Hepatic stellate cell (primary cell): ENCODE measurements at regions not wholly inside any gene's neighbourhood (a gene's known extent, or its start where the extent isn't known, plus 50 kb on each side); places are given as distances from the start of the nearest gene placed in this dataset.
"Not testable (repeated sequence)": the region's sequence is repeated elsewhere in the genome, so short reads cannot be mapped to it uniquely, and the experiment has no call there.

Experiments
- DNase-seq: peaks from one replicate; pipeline ENCODE4 v3.0.0; 2011; ENCODE audit warnings: low spot score

DNA sequence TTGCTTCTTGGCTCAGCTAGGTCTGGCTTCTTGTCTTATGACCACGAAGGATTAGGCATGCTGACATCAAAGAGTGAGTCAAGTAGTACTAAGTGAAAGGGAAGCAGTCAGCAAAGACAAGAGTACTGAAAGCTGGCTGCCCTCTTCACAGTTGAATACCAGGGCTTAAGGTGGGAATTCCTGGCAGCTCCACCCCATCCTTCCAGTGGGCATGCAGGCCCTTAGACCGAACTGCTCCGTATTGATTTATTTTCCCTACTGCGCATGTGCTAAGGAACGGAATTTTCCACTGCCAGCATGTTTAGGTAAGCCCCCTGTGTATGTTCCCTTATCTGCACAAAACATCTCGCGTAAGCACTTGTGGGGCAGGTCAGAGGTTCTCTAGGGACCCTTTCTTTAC lies 2320.1 kb downstream of the ARAP2 start:
- no peak for DNase-seq

DNA sequence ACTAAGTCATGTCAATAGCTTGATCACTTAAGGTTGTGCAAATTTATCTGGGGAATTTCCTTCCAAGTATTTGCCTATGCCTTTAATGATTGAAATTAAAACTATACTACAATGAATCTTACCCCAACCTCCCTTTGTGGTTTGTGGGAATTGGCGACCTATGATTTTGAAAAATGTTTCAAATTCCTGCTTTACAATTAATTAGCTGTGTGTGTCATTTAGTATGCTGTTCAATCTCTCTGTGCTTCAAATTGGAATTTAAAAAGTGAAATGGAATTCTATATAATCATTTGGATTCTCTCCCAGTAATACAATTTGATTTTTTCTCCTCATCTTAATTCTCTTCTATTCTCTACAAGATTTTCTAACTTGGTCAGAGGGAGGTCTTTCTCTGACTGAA lies 2319.5 kb downstream of the ARAP2 start:
- DNase-seq, result no peak

DNA sequence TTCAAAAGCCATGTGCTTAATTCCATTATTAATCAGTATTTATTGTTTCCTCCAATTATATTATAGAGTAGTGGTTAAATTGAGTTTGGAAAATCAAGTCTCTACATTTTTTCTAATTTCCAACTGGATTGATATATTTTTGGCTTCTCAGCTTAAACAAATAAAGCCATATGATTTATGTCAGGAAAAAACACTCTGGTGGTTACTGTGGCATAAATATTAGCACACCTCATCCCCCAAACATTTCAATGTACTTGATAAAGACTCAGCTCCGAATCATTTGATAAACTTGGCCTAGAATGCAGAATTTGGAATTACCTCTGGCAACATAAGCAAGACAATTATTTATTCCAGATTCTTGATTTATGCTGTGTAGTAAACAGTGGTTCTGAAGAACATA lies 2313.8 kb downstream of the ARAP2 start:
- DNase-seq, result no peak

DNA sequence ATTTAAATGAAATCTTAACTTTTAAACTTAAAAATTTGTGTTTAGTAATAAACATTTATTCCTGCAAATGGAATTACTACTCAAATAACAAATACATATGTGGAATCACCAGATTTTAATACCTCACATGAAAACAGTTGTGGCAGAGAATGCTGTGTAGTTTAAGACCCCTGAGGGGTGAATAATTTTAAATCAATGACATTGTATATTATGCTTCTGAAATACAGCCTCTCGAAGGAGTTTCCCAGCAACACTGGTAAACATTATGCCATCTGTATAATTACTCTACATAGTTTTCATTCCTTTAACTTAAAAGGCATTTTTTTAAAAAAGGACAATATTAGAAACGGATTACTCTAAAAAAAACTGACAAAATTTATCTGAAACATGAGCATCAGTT lies 2313.3 kb downstream of the ARAP2 start:
- DNase-seq, result no peak

DNA sequence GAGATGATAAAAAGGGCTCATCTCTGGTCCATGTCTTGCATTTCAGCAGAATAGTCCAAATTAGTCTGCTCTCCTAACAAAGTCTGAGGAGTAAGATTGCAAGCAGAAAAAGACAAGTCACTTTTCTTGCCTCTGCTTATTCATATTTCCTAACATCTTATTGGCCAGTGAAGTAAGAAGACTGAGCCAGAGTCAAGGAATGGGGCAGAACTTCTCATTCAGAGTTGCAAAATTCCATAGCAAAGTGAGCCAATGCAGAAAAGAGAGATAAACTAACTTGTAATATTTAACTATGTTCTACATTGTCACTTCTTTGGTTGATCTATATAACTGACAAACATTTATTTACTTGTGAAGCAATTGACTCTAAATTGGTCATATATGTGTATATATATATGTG lies 2304.0 kb downstream of the ARAP2 start:
- no peak for DNase-seq

DNA sequence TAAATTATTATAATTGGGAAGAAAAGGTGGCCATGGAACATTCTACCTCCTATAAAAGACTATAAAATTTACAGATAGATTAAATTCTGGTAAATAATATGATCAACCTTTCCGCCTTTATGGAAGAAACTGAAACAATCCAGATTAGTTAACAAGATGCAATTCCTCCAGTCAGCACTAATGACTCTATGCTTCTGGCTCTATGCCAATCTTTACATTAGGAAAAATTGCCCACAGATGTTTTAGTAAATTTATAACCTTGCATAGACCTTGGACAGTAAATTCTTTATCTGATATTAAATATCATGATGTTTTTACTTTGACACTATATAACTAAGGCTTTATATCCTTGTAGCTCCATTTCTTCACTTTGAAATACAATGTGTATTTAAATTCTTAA lies 2302.5 kb downstream of the ARAP2 start:
- no peak for DNase-seq

DNA sequence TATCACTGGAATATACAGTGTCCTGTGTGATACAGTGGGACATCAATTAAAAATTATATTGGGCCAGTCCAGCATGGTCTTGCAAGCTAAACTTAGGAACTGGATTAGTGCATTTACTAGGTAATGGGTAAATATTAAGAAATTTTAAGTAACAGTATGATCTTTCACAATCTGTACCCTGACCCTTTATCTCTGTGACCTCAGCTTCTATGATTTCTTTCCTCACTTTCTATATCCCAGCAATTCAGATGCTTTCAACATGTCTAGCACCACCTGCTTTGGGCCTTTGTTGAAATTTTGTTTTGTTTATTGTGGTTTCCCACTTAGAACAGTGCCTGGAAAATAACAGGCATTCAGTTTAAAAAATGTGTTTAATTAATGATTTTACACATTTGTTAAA lies 2295.4 kb downstream of the ARAP2 start:
- no peak for DNase-seq

DNA sequence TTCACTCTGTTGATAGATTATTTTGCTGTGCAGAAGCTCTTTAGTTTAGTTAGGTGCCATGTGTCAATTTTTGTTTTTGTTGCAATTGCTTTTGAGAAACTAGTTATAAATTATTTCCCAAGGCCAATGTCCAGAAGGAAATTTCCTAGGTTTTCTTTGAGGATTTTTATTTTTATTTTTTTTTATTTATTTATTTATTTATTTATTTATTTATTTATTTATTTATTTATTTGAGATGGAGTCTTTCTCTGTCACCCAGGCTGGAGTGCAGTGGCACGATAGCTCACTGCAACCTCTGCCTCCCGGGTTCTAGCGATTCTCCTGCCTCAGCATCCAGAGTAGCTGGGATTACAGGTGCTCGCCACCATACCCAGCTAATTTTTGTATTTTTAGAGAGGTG lies 2290.5 kb downstream of the ARAP2 start:
- not testable (repeated sequence) for DNase-seq

DNA sequence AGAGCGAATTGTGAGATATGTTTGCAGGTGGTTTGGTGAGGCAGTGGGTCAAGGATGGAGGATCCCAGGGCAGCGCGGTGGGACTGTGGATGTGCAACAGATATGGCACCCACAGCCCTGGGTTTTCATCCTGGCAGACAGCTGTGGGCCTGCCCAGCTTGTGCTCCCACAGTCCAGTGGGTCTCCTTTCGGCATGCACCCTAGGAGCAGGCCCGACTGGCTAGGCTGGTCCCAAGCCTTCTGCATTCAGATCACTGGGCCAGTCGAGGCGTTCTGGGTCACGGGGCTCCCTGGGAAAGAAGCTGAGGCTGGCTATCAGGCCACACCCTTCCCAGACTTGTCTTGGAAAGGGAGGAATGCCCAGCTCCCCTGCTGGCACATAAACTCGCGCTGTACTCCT lies 2289.6 kb downstream of the ARAP2 start:
- DNase-seq, result no peak

DNA sequence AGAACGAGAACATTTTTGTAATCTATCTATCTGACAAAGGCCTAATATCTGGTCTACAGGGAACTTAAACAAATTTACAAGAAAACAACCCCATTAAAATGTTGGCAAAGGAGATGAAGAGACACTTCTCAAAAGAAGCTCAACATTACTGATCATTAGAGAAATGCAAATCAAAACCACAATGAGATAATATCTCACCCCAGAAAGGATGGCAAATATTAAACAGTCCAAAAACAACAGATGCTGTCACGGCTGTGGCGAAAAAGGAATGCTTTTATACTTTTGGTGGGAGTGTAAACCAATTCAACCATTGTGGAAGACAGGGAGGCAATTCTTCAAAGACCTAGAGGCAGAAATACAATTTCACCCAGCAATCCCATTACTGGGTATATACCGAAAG lies 2284.8 kb downstream of the ARAP2 start:
- no peak for DNase-seq

DNA sequence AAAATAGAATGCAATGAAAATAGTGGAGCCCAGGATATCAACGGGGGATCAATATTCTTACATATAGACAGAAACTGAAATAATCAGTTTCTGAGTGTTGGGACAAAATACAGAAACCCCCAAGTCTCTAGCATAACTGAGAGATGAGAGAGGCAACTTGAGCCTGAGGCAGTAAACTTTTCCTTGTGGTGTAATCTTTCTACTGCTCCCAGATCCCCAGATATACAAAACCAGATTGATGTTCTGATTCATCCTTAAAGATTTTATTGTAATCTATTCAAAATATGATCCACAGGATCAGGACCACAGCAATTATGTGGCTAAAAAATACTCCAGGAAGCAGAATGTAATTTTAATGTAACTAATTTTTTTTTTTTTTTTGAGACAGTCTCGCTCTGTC lies 2282.6 kb downstream of the ARAP2 start:
- no peak for DNase-seq

DNA sequence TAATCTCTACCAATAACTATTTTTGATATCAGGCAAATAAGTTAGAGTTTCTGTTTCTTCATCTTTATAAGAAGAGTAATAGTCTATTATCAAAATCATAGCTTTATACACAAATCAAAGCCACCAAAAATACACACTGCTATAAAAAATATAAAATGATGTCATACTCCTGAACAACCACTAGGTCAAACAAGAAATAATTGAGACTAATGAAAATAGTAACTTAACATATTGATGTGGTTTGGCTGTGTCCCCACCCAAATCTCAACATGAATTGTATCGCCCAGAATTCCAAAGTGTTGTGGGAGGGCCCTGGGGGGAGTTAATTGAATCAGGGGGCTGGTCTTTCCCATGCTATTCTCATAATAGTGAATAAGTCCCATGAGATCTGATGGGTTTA lies 2277.5 kb downstream of the ARAP2 start:
- DNase-seq, result no peak

DNA sequence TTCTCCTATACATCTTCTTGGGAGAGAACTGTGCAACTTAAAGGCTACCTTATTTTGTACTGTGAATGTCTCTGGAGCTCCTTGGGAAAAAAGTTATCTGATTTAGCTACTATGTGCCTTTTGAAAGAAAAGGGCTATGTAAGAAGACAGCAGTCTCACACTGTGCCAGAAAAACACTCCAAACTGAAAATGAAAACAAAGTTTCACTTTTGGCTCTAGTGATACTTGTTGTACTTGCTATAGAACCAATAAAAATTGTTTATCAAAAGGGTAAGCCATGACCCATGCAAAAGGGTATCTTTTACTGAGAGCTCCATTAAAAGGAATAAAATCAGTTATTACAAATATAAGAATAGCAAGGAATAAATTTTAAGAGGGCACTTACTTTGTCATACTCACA lies 2270.0 kb downstream of the ARAP2 start:
- no peak for DNase-seq

DNA sequence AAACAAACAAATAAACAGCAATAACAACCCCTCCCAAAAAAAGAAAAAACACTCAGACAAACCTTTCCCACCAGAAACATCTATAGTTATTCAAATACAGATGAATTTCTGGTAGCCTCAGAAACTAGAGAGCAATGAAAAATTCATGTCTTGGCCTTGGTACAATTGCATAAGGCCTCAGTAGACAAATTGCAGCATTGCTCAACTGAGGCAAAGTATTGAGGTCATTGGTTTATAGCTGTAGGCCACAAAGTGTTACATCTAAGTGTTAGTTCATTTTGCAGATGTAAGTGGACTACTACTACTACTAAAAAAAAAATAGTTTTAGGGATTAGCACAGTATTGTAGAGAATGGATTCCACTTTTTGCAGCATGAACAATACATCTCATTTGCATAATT lies 2268.3 kb downstream of the ARAP2 start:
- no peak for DNase-seq

DNA sequence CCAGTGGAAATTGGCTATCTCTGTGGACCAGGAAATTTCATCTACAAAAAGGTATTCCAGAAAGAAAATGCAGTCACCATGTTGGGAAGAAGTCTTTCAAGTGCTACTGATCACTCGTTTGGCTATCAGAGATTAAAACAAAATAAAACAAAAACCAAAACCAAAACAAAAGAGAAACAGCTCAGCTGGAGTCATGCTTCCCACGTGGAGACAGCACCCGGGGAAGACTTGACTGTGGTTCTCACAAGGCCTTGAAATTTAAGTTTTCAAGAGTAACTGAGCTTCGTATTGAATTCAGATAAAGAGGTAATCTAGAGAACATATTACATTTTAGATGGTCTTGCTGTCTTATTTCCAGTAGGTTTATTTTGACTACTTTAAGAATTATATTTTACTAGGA lies 2264.5 kb downstream of the ARAP2 start:
- not testable (repeated sequence) for DNase-seq

DNA sequence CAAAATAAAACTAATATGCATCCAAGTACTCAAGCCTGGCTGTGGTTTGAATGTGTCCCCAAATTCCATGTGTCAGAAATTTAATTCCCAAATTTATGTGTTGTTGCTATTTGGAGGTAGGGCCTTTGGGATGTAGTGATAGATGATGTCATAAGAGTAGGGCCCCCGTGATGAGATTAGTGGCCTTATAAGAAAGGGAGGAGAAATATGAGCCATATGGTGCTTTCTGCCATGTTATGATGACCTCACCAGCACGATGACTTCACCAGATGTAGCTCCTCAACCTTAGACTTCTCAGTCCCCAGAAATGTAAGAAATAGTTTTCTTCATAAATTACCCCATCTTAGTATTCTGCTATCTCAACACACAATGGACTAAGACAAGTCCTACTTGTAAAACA lies 2264.0 kb downstream of the ARAP2 start:
- no peak for DNase-seq

DNA sequence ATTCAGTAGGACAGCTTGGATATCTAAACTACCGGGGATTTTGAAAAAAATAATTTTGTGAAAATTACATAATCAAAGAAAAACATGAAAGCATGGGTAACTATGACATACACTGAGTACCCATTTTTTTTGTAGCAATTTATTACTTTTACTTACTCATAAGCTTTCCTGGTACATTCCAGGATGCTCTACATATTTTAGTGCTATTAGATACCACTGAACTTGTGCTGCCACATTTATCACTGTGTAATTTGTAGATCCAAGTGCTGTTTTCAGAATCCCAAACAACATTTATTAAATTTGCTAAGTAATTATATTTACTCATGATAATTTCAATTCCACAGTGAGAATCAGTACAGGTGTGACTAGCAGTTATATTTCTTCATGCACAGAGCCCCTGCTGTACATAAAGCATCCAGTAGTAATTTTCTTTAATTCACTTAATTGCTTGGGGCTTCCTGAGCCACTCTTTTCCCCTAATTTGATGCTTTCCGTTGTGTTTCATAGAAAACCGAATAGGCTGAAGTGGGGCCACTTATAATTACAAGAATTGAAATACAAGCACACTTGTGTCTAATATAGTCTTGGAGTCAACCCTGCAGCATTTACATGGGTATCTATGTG lies 2254.4 kb downstream of the ARAP2 start:
- DNase-seq, result no peak

DNA sequence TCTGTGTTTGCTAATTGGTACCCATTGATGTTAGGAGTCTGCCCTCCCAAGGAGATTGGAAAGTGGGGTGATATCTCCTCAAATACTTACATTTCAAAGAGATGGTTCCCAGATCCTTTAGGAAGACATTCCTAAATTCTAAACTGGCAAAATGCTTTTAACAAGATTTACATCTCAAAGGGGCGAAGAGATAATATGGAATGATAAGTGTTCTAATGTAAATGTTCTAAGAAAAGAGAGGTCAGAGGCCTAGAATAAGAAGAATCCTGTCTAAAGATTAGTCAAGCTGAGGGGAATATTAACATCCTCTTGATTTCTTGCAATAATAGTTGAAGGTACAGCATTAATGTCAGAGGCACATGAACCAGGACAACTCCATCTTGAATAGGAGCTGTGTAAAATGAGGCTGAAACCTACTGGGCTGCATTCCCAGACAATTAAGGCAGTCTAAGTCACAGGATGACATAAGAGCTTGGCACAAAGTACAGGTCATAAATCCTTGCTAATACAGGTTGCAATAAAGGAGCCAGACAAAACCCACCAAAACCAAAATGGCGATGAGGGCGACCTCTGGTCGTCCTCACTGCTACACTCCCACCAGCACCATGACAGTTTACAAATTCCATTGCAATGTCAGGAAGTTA lies 2248.1 kb downstream of the ARAP2 start:
- no peak for DNase-seq

DNA sequence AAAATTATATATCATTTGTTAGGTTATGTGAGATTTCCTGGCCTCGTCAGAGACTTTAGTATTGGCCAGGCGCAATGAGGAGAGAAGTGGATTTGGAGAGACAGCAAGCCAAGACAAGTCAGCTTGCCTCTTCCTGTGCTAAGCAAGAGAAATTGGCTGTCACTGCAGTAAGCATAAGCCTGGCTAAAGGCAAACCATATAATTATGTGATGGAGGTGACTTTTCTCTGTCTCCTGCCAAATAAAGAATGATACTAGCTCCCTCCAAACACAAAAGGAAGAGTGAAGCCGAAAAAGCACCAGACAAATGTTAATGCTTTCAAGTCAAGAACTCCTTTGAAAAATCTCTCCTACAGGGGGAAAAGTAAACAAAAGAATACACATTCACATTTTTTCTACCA lies 2246.0 kb downstream of the ARAP2 start:
- DNase-seq, result no peak

DNA sequence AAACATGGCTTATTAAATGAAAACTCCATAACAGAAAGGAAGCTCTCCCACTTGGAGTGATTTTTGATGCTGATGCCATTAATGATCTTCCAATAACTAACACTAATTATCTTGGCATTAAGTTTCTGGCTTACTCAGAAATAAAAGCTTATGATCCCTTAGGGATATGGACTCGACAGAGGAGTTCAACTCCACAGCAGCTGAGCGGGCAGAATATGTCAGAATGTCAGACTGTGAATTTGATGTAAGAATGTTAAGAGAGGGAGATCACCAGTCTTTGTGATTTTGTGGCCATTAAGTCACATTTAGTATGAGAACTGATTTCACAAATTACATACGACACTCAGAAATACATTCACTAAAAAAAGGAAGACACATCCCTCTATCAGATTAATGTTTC lies 2244.0 kb downstream of the ARAP2 start:
- no peak for DNase-seq

DNA sequence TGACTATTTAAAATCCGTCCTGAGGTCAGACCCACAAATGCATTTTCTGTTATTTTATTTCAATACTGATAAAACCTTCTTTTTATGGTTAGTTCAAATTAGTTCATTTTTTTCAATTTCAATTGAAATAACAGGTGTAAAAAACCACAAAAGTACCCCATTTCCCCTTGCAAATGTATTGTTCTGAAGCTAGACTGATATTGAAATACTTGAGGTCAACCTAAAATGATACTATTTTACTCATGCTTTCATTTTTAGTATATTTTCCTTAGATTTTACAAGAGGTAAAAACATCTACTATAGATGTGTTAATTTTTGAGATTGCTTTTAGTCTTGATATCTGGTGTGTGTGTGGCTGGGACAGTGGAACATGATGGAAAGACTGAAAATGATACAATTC lies 2237.8 kb downstream of the ARAP2 start:
- not testable (repeated sequence) for DNase-seq

DNA sequence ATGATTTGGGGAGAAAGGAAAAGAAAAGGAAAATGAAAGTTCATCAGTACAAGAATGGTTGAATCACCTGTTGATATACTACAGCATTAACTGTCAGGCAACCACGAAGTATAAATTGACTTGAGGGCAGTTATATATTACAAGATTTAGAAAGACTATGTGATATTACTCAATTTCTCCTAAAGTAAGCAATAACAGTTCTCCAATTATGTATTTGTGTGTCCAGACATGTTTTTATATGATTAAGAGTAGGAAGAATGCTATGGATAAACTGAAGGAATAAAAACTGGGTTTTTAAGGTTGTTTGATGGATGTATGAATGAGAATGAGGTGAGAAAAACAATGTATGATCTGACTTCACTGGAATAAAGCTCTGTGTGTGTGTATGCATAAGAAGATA lies 2234.4 kb downstream of the ARAP2 start:
- no peak for DNase-seq

DNA sequence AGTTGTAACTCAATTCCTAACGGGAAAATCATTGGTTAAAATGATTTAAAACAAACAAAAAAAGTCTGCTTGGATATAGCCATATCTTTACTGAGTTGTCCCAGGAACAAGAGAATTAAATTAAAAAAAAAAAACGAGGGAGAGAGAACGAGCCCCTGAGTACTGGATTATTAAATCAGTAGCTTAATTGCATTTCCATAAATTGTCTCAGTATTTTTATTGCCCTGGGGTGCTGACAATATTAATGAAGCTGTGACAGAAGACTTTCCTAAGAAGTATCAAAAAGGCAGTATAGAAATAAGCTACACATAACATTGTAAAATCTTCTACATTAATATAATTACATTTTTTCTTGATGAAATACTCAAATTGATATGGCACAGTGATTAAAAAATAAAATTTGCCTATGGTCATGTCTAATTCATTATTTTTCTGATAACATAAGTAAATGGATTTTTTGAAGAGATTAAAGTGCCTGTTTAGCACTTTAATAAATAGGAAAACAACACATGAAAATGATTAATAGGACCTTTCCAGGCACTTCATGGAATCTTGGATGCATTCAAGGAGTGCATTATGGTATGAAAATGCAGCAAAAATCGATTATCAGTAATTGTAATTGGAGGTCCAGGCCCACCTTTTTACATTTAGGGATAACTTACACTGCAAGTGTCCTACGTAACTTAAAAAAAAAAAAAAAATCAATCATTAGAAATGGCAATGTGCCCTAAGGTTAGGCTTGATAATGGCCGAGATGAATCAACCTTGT lies 2233.4 kb downstream of the ARAP2 start:
- no peak for DNase-seq

DNA sequence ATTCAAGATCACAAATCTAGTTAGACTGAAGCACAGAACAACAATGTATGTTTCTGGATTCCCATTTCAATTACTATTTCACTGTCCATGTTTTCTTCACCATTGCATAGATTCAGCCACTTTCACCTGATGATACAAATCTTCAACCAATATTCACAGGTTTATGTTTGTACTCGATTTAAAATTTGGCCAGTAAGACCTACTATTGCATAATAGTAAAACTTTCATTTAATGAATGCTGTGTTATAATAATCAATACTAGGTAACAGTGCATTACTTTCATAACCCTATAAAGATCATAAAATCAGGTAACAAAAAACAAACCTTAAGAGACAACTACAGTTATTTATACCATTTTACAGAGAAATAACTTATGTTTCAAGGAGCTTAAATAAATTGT lies 2209.1 kb downstream of the ARAP2 start:
- no peak for DNase-seq
